HL-60/S4 treated with retinoic acid at 250 ng/mL for 4 days and 3 days (cell line): ENCODE measurements at regions not wholly inside any gene's neighbourhood (a gene's known extent, or its start where the extent isn't known, plus 50 kb on each side); places are given as distances from the start of the nearest gene placed in this dataset.

Experiments used
- in situ Hi-C: fragments of 300-500 bp; cut with MboI; formaldehyde crosslinking; loops from 2 replicates; pipeline ENCODE4 v1.7.0; 2022; ENCODE audit warnings: low sequenced_read_pairs

GRCh38 chr1:10892138-10893065 is 96.0 kb upstream of the CASZ1 start:
- in situ Hi-C loops = no loop called here

GRCh38 chr1:10895621-10896020 is 99.2 kb upstream of the CASZ1 start:
- in situ Hi-C loops = no loop called here

GRCh38 chr1:10896673-10897072 is 100.2 kb upstream of the CASZ1 start:
- in situ Hi-C loops = no loop called here

GRCh38 chr1:10897321-10897980 is 101.0 kb upstream of the CASZ1 start:
- in situ Hi-C loops = no loop called here

GRCh38 chr1:10897981-10898728 is 101.7 kb upstream of the CASZ1 start:
- in situ Hi-C loops = no loop called here

GRCh38 chr1:10898921-10899320 is 102.5 kb upstream of the CASZ1 start:
- in situ Hi-C loops = no loop called here

- in situ Hi-C loops = no loop called here
These were observed 103.2 kb upstream of the CASZ1 start for GRCh38 chr1:10899490-10900250.

- in situ Hi-C loops = no loop called here
These were observed 103.8 kb upstream of the CASZ1 start for GRCh38 chr1:10900251-10900651.

- in situ Hi-C loops = no loop called here
These were observed 104.2 kb upstream of the CASZ1 start for GRCh38 chr1:10900691-10901090.

- in situ Hi-C loops = no loop called here
These were observed 104.8 kb upstream of the CASZ1 start for GRCh38 chr1:10901091-10901890.

GRCh38 chr1:10901891-10902805 is 105.7 kb upstream of the CASZ1 start:
- in situ Hi-C loops = no loop called here

GRCh38 chr1:10903421-10903820 is 107.0 kb upstream of the CASZ1 start:
- in situ Hi-C loops = no loop called here

- in situ Hi-C loops = no loop called here
These were observed 107.4 kb upstream of the CASZ1 start for GRCh38 chr1:10903821-10904220.

GRCh38 chr1:10904396-10905358 is 107.8 kb upstream of the TARDBP start:
- in situ Hi-C loops = no loop called here

GRCh38 chr1:10905841-10906655 is 106.4 kb upstream of the TARDBP start:
- in situ Hi-C loops = no loop called here

- in situ Hi-C loops = no loop called here
These were observed 105.5 kb upstream of the TARDBP start for GRCh38 chr1:10906866-10907519.
